BJ (cell line): ENCODE measurements at regions not wholly inside any gene's neighbourhood (a gene's known extent, or its start where the extent isn't known, plus 50 kb on each side); places are given as distances from the start of the nearest gene placed in this dataset.

ENCODE experiments used
- CTCF ChIA-PET: fragments of 350-600 bp; formaldehyde crosslinking; extraction: SDS; loops from one replicate; lab custom pipeline; 2021; ENCODE audit warnings: antibody characterized with exemption, inconsistent platforms; lab: Yijun Ruan, JAX
- POLR2A ChIA-PET: fragments of 300-600 bp; sonication (Branson Sonifier 250); formaldehyde crosslinking; extraction: SDS; loops from one replicate; lab custom pipeline; 2021; ENCODE audit warnings: antibody characterized with exemption; lab: Charles Lee
- DNase-seq: peaks from one replicate; pipeline ENCODE4 v3.0.0-alpha.2; 2011; ENCODE audit warnings: low read depth
- H3K27me3 ChIP-seq: 2 replicates; pipeline ENCODE4 v1.6.0; 2011; ENCODE audit warnings: low read length; ENCODE audit not compliant: control insufficient read depth, insufficient read depth
- H3K36me3 ChIP-seq: 2 replicates; pipeline ENCODE4 v1.5.1; 2011; ENCODE audit warnings: low read length; ENCODE audit not compliant: control insufficient read depth, insufficient read depth
- H3K4me3 ChIP-seq: 2 replicates; pipeline ENCODE4 v1.5.1; 2011; ENCODE audit warnings: low read depth, mild to moderate bottlenecking, control low read depth, low read length
- CTCF ChIP-seq: IDR thresholded peaks from 2 replicates; pipeline ENCODE4 v1.5.1; 2011; ENCODE audit warnings: low read depth, mild to moderate bottlenecking, control low read depth, inconsistent platforms, low read length, moderate library complexity; ENCODE audit not compliant: insufficient read depth

DNA sequence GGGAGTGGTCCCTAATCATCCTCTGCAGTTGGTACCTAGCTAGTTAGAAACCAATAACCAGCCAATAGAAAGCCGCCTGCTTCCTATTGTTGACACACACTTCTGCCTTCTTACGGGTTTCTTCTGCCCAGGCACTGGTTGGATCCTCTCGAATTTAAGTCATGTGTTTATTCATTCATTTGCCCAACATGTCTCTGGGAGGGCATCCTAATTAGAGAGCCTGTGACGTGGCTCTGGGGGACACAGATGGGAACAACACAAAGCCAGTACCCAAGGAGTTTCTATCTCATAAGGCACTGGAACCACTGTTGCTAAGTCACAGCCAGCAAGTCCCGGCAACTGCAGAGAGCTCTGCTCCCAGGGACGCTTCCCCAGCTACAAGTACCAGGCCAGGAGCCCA is 300.7 kb upstream of the TNRC6C start:
- POLR2A ChIA-PET = no interaction called here
- H3K4me3 ChIP-seq = no peak overlapping the region

DNA sequence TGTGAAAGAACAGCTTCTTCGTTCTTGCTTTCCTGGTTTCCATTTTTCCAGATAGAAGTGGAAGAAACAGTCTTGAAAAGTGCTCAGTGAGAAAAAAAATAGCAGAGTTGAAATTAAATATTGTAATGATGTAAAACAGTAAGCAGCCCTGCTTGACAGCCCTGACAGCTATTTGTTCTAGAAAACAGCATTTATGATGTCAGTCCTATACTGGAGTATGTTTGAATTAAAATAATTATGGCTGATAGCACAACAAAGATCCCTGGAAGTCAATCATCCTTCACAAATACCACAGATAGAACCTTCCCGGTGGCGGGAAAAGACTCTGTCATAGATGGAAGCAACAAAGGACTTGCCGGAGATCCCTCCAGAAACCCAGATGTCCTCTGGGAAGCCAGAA is 298.0 kb upstream of the TNRC6C start:
- no peaks in the 10 kb centered on the region for H3K36me3 ChIP-seq
- ChIA-PET CTCF (no interaction called here), POLR2A (no interaction called here)
- DNase-seq = no peak
- no peak for TF ChIP-seq CTCF
- peaks cover 12% of the 10 kb centered on the region; the same call in 1 of the 2 replicates for H3K27me3 ChIP-seq
- H3K4me3 ChIP-seq = no peak overlapping the region

More for the DNA sequence above, 300.7 kb upstream of the TNRC6C start:
- DNase-seq = no peak
- H3K27me3 ChIP-seq = peaks cover 13% of the 10 kb centered on the region
- CTCF ChIA-PET = interaction anchor here (1.1 to 1.4 kb wide), 3 partner anchors 9 to 264 kb away, joined by 3 to 5 read pairs (median 3); no protein-coding TSS in a partner anchor
- no peak for TF ChIP-seq CTCF
- H3K36me3 ChIP-seq = no peaks in the 10 kb centered on the region

- Histone ChIP-seq H3K36me3 (no peaks in the 10 kb centered on the region), H3K4me3 (no peak overlapping the region), H3K27me3 (peaks cover 8% of the 10 kb centered on the region; the same call in 1 of the 2 replicates)
- CTCF ChIA-PET = interaction anchor here (1.7 to 1.9 kb wide), 2 partner anchors 18 to 120 kb away, joined by 4 read pairs; no protein-coding TSS in a partner anchor
- TF ChIP-seq CTCF = no peak
- no peak for DNase-seq
- POLR2A ChIA-PET = no interaction called here
These were observed 295.7 kb upstream of the TNRC6C start for GRCh38 chr17:77662833-77663232.

DNA sequence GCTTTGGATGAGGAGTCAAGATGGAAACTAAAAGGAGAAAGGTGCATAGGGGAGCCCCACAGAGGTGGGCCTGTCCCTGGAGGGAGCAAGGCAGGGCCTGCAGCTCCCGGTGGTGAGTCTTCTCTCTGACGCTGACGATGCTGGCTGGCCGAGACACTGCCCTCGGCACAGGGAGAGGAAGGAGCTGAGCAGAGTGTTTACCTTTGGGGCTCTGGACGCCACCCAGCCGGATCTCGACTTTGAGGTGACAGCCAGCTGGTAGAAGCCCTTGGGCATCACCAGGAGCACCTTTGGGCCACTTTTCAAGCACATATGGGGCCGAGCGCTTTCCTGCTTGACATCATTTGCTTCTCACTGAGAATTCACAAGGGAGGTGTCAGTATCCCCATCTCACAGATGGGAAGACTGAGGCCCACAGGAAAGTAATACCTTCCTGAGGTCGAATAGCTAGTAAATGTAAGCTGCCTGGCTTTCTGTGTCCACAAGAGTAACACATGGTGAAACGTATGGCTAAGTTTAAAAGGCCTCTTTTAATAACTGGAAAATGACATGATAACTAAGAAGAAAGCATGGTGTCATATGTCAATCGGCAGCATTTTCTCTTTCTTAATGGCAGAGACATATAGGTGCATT is 294.3 kb upstream of the TNRC6C start:
- H3K36me3 ChIP-seq = no peaks in the 10 kb centered on the region
- ChIA-PET CTCF (interaction anchor here (1.7 to 1.9 kb wide), 3 partner anchors 19 to 122 kb away, joined by 4 to 5 read pairs (median 4); no protein-coding TSS in a partner anchor), POLR2A (no interaction called here)
- DNase-seq = no peak
- no peak overlapping the region for H3K4me3 ChIP-seq
- no peak for TF ChIP-seq CTCF
- peaks cover 4% of the 10 kb centered on the region; the same call in 1 of the 2 replicates for H3K27me3 ChIP-seq

- CTCF ChIA-PET = interaction anchor here (0.7 to 1.7 kb wide), 2 partner anchors 123 to 733 kb away, joined by 3 to 5 read pairs; no protein-coding TSS in a partner anchor
- POLR2A ChIA-PET = no interaction called here
- Histone ChIP-seq H3K36me3 (no peaks in the 10 kb centered on the region), H3K4me3 (no peak overlapping the region), H3K27me3 (peaks cover 4% of the 10 kb centered on the region; the same call in 1 of the 2 replicates)
- no peak for TF ChIP-seq CTCF
- DNase-seq = no peak
These were observed 292.7 kb upstream of the TNRC6C start for GRCh38 chr17:77665833-77666232.
